ENCODE measurements at regions not wholly inside any gene's neighbourhood (a gene's known extent, or its start where the extent isn't known, plus 50 kb on each side); places are given as distances from the start of the nearest gene placed in this dataset.

- CTCF ChIA-PET: interaction anchor here (0.9 to 1.5 kb wide), 2 partner anchors 11 to 23 kb away, joined by 3 to 6 read pairs; no protein-coding TSS in a partner anchor
- no peaks in the 10 kb centered on the region for H3K79me2 ChIP-seq (ENCODE audit: control insufficient read depth, insufficient read depth, low read length)
- intact Hi-C loops (cut with micrococcal nuclease) (no loop called here), dilution Hi-C loops (cut with MboI; ENCODE audit: extremely low pct_ligation_motif_present, low sequenced_read_pairs) (no loop called here)
- BruUV-seq (replicated peaks): no TSS peak
- FAIRE-seq: no peak
- H3K4me3 ChIP-seq (replicated peaks in 1 of 3; ENCODE audit: insufficient read depth in 1 of 3, low read depth in 1 of 3, low read length in 3 of 3): no peak overlapping the region
- no peak overlapping the region for H2AFZ ChIP-seq (ENCODE audit: low read depth, low read length)
- no peak overlapping the region for H3K4me2 ChIP-seq (ENCODE audit: insufficient read depth, low read length)
- no peaks in the 10 kb centered on the region for H3K9me1 ChIP-seq (replicated peaks; ENCODE audit: control insufficient read depth, extremely low read depth, insufficient read depth, low read length)
- POLR2A ChIA-PET: no interaction called here
- H3K36me3 ChIP-seq (ENCODE audit: control insufficient read depth in 2 of 2, extremely low read depth in 1 of 2, insufficient read depth in 2 of 2, low read length in 2 of 2): no peaks in the 10 kb centered on the region
- TF ChIP-seq MAX (IDR thresholded peaks at IDR 0.05; ENCODE audit: insufficient read depth, insufficient read length): no peak
- DNase-seq (ENCODE audit: low read depth, low spot score): no peak
- no peaks in the 10 kb centered on the region for H3K27me3 ChIP-seq (ENCODE audit: control insufficient read depth in 2 of 2, insufficient read depth in 2 of 2, low read length in 2 of 2)
- H3K27ac ChIP-seq (ENCODE audit: insufficient read depth, low read depth, low read length): no peak overlapping the region
- no peaks in the 10 kb centered on the region for H4K20me1 ChIP-seq (replicated peaks; ENCODE audit: control insufficient read depth, extremely low read depth, insufficient read depth, low read length)
- H3K4me1 ChIP-seq (ENCODE audit: control insufficient read depth, extremely low read depth, insufficient read depth, low read length): no peaks in the 10 kb centered on the region
- H3K9me3 ChIP-seq (replicated peaks; ENCODE audit: control insufficient read depth, insufficient read depth, low read length): no peaks in the 10 kb centered on the region
- H3K9ac ChIP-seq (replicated peaks; ENCODE audit: extremely low read depth, insufficient read depth, low read length): no peak overlapping the region
These were observed 667.1 kb downstream of the LTN1 start for GRCh38 chr21:28325618-28326017.

GRCh38 chr21:28324690-28325089 lies 668.0 kb downstream of the LTN1 start:
- CTCF ChIA-PET: interaction anchor here (1.1 to 1.5 kb wide), 2 partner anchors 12 to 421 kb away, joined by 3 to 6 read pairs; no protein-coding TSS in a partner anchor

More at GRCh38 chr21:28324690-28325089, 668.0 kb downstream of the LTN1 start:
- dilution Hi-C loops (cut with MboI; ENCODE audit: extremely low pct_ligation_motif_present, low sequenced_read_pairs): no loop called here
- FAIRE-seq (no peak), DNase-seq (ENCODE audit: low read depth, low spot score) (no peak)
- intact Hi-C loops (cut with micrococcal nuclease): no loop called here
- H3K4me2 ChIP-seq (ENCODE audit: insufficient read depth, low read length): no peak overlapping the region
- BruUV-seq (replicated peaks): no TSS peak
- no peak overlapping the region for H3K27ac ChIP-seq (ENCODE audit: insufficient read depth, low read depth, low read length)
- H3K9me3 ChIP-seq (replicated peaks; ENCODE audit: control insufficient read depth, insufficient read depth, low read length): no peaks in the 10 kb centered on the region
- H3K79me2 ChIP-seq (ENCODE audit: control insufficient read depth, insufficient read depth, low read length): no peaks in the 10 kb centered on the region
- no peak overlapping the region for H2AFZ ChIP-seq (ENCODE audit: low read depth, low read length)
- H3K27me3 ChIP-seq (ENCODE audit: control insufficient read depth in 2 of 2, insufficient read depth in 2 of 2, low read length in 2 of 2): no peaks in the 10 kb centered on the region
- TF ChIP-seq CTCF (IDR thresholded peaks at IDR 0.05; ENCODE audit: extremely low read depth in 1 of 2, insufficient read depth in 1 of 2, low read depth in 1 of 2, low read length in 2 of 2): no peak
- no peak for TF ChIP-seq POLR2AphosphoS5 (IDR thresholded peaks at IDR 0.05; ENCODE audit: insufficient read depth, low read depth, low read length)
- TF ChIP-seq FOS (IDR thresholded peaks at IDR 0.05; ENCODE audit: borderline replicate concordance, insufficient read depth, low read length): no peak
- no peak for TF ChIP-seq MAX (IDR thresholded peaks at IDR 0.05; ENCODE audit: insufficient read depth, insufficient read length)
- no peak for TF ChIP-seq JUN (IDR thresholded peaks at IDR 0.05; ENCODE audit: borderline replicate concordance, insufficient read depth, insufficient read length, low read depth)
- TF ChIP-seq POLR2A (IDR thresholded peaks at IDR 0.05; ENCODE audit: low read depth, low read length): no peak
- TF ChIP-seq GATA2 (IDR thresholded peaks at IDR 0.05; ENCODE audit: insufficient read depth, insufficient read length, low read depth, low read length): no peak
- no peak for TF ChIP-seq MYC (IDR thresholded peaks at IDR 0.05; ENCODE audit: low read depth, low read length)
- no peak for TF ChIP-seq EZH2 (IDR thresholded peaks at IDR 0.05; ENCODE audit: borderline replicate concordance, low read depth, low read length, severe bottlenecking)
- no peaks in the 10 kb centered on the region for H3K9me1 ChIP-seq (replicated peaks; ENCODE audit: control insufficient read depth, extremely low read depth, insufficient read depth, low read length)
- H3K36me3 ChIP-seq (ENCODE audit: control insufficient read depth in 2 of 2, extremely low read depth in 1 of 2, insufficient read depth in 2 of 2, low read length in 2 of 2): no peaks in the 10 kb centered on the region
- POLR2A ChIA-PET: no interaction called here
- no peak overlapping the region for H3K4me3 ChIP-seq (replicated peaks in 1 of 3; ENCODE audit: insufficient read depth in 1 of 3, low read depth in 1 of 3, low read length in 3 of 3)
- no peaks in the 10 kb centered on the region for H4K20me1 ChIP-seq (replicated peaks; ENCODE audit: control insufficient read depth, extremely low read depth, insufficient read depth, low read length)
- no peaks in the 10 kb centered on the region for H3K4me1 ChIP-seq (ENCODE audit: control insufficient read depth, extremely low read depth, insufficient read depth, low read length)
- no peak overlapping the region for H3K9ac ChIP-seq (replicated peaks; ENCODE audit: extremely low read depth, insufficient read depth, low read length)
